NOMO-1 treated with DMSO at 0.1 percent for 48 hours (cell line): ENCODE measurements at regions not wholly inside any gene's neighbourhood (a gene's known extent, or its start where the extent isn't known, plus 50 kb on each side); places are given as distances from the start of the nearest gene placed in this dataset.
"Not testable (repeated sequence)": the region's sequence is repeated elsewhere in the genome, so short reads cannot be mapped to it uniquely, and the experiment has no call there.

ENCODE experiments used
- DNase-seq: peaks from one replicate; lab custom pipeline; 2025; ENCODE audit not compliant: unreplicated experiment; lab: John Stamatoyannopoulos, UW

DNA sequence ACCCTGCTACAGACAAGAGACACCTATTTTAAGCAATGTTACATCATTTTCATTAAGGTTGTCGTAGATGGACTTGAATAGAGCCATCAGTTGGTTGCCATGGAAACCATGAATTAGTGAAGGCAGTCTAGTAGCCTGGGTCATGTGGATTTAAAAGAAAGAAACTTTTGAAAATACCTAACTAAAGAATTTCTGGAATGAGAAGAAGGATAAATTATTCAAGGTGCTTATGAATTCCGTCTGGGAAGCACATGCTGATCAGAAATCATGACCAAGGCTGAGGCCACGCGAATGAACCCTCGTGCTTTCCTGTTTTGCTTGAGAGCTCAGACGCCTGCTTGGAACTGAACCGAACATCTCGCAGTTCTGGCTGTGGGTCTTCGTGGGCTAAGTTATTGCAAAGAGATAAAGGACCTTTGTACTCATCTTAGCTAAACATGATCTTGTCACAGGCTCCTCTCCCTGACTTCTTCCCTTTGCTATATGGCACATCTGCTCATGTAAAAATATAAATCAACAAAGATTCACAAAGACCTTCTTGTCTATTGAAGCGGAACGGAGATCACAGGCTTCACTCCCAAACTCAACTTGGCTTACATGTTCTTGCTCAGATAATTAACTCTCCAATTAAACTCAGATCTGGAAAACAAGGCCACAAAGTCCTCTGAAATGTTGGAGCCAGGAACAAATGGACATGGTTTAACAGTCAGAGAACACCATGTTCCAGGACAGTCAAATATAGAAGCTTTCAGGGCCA, 140.2 kb downstream of the NUFIP1 start:
- DNase-seq, result no peak

DNA sequence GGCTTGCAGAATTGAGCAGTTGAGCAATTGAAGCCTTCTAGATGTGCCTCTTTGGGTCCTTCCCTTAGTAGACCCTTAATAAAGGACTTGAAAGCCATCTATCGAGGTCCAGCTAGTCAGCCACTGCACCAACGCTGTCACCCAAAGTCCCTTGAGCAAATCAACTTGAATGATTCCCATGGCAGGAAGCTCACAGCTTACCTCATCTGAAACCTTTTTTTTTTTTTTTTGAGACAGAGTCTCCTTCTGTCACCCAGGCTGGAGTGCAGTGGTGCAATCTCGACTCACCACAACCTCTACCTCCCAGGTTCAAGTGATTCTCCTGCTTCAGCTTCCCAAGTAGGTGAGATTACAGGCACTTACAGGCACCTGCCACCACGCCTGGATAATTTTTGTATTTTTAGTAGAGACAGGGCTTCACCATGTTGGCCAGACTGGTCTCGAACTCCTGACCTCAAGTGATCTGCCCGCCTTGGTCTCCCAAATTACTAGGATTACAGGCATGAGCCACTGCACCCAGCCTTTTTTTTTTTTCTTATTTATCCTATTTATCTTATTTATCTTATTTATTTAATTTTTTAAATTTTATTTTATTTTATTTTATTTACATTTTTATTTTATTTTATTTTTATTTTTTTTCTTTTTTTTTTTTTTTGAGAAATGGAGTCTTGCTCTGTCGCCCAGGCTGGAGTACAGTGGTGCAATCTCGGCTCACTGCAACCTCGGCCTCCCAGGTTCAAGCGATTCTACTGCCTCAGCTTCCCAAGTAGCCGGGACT, 143.8 kb downstream of the NUFIP1 start:
- DNase-seq, result not testable (repeated sequence)

DNA sequence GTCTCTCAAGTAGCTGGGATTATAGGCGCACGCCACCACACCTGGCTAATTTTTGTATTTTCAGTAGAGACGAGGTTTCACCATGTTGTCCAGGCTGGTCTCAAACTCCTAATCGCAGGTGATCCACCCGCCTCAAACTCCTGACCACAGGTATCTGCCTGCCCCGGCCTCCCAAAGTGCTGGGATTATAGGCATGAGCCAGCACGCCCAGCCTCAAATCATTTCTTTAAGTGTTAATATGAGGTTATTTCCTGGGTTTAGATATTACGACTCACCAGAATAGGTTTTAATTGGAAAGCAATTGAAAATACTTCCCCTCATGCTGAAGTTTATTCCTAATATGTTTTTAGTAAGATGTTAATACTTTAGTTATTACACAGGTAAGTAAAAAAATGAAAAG, 144.5 kb downstream of the NUFIP1 start:
- DNase-seq, result no peak

DNA sequence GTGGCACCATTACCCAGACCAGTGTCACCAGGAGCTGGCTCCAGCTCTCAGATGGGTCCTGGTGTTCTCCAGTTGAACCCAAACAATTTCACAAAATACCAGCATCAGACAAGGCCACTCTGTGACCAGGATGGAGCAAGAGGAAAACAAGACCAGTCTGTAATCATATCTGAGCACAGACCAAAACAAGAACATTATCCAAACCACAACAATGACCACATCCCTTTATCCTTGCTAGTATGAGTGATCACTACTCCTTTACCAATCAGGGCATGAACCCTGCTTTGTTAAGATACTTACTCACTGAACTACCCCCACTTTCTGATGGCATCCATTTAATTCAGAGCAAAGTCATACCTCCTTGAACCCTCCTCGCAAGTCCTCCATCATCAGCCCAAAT, 145.9 kb downstream of the NUFIP1 start:
- peak; percentile 71 for DNase-seq

DNA sequence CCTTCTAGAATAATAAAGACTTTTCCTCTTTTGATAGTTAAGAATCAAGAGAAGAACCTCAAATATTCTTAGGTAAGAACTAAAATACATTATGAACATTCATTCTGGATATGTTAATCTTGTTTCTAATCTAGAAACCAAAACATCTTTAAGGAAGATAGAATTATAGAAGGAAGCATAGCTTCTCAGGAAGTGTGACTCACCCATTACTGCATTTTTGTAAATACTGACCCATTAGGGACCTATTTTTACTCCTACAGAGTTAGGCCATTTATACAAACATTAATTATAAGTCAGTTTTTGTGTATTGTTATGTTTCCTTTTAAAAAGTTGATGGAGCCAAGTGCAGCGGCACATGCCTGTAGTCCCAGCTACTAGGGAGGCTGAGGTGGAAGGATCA, 147.1 kb downstream of the NUFIP1 start:
- peak; percentile 36 for DNase-seq

DNA sequence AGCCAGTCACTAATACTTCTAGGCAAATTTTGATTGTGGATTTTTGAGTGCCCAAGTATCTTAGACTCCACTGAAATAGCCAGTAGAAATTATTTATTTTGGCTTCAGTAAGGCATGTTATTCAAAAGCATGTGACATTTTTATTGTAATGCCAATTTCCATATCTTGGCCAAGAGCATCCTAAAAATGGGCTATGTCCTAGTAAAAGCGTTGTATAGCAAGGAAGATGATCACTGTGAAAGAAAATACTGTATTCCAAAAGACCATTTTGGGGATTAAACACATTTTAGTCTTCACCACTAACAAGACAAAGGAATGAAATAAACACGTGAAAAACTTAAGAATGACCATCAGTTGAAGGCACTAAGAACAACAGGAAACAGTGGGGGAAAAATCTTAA, 149.1 kb downstream of the NUFIP1 start:
- no peak for DNase-seq

DNA sequence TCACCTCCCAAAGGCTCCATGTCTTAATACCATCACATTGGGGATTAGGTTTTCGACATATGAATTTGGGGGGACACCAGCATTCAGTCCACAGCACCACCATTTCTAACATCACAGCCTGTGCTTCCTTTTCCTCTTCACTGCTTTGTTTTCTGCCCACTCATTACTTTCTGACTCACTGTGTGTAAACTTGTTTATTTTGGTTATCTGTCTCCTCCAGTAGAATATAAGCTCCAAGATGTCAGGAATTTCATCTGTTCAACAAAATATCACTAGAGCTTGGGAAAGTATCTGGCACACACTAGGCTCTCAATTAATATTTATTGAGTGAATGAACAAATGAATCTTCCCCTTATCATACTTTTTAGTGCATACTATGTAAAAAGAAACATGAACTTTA, 152.0 kb downstream of the NUFIP1 start:
- no peak for DNase-seq

DNA sequence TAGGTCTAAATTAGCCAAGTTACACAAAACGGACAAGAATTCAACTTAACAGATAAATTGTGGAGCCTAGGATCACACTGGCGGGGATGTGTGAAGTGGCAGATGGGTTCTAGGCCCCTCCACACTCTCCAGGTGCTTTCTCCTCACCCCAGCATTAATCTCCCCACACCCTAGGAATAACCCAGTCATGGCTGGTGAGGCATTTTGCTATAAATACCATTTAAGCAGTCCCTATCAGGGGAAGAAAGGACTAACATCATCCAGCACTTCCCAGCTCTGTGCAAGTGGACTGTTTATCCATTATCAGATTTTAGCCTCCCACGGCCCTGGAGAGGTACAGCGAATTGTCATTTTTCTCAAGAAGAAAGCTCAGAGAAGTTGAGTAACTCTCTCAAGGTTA, 154.9 kb downstream of the NUFIP1 start:
- DNase-seq, result no peak

DNA sequence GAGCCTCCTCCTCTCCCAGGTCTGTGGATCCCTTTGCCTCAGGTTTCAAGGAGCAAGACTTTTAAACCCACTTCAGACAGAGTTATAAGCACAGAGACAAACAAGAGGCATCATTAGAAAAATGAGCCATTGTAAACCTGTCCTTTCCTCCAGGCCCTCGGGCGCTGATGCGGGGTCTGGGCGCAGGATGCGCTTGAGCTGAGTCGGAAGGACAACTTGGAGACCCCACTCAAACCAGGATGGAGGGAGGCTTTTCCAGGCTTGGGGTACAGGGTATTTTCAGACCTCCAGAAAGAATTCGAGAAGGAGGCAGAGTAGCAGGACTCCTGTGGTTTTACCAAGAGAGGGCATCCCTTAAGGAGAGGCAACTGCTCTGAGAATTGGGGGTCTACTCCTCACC, 155.6 kb downstream of the NUFIP1 start:
- no peak for DNase-seq

DNA sequence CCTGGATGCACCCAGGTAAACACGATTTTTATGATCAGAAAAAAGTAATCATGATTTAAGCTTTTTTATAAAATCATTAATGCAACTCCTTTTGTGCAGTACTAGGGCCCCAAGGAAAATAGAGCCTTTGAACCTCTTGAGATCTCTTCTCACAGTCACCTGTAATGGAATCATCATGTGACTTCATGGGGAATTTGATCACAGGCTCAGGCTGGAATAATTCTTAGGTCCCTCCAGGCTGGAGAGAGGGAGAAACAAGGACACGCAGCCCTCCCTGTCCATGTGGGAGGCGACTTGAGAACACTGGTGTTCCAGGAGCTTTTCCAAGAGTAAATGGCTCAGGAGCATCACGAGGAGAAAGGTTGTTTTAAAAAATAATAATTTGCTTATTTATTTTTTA, 156.1 kb downstream of the NUFIP1 start:
- no peak for DNase-seq

DNA sequence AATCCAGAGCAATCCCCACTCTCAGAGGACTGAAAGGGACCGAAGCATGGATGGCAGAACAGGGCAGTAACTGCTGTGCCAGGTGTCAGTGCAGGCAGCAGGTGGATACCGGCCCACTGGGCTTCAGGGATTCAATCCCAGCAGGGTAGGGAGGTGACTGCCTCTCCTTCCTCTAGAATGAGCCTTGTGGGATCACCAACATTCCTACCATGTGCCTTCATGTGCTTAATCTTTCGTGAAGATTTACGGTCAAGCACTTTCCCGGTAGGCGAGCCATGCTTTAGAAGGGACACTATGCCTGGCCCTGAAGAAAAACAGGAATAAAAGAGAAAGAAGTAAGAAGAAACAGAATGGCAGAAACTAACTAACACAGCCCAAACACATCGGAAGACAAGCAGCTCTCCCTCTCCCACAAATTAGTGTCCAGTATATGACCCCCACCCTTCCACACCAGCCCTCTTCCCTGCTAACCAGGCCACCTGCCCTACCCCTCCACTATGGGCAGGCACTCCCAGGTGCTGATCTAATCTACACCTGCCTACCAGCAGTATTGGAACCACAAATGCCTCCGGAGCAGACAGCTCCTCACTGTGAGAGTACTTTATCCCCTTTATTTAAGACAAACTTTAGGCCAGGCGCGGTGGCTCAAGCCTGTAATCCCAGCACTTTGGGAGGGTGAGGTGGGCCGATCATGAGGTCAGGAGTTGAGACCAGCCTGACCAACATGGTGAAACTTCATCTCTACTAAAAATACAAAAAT, 162.5 kb downstream of the NUFIP1 start:
- DNase-seq, result no peak

DNA sequence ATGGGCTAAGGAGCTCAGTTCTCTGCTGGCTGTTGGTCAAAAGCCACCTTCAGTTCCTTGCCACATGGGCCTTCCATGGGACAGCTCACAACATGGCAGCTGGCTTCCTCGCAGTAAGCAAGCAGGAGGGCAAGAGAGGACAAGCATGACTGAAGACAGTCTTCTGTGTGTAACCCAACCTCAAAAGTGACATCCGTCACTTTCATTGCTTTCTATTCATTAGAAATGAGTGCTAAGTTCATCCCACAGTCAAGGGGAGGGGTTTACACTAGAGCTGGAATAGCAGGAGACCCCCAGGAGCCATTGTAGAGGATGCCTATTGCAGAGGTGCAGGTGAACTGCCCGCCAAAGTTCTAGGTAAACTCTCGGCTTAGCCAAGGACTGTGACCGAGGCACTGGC, 163.3 kb downstream of the NUFIP1 start:
- no peak for DNase-seq

DNA sequence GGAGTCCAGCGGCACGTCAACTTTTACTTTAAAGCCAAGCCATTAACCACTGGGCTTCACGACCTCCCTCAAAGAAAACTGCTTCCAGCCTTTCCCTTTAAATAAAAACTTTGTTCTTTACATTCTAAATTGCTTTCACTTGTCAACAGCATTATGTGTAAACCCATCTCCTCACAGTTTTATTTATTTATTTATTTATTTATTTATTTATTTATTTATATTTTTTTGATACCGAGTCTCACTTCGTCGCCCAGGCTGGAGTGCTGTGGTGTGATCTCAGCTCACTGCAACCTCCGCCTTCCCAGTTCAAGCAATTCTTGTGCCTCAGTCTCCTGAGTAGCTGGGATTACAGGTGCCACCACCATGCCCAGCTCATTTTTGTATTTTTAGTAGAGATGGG, 165.7 kb downstream of the NUFIP1 start:
- DNase-seq, result not testable (repeated sequence)

DNA sequence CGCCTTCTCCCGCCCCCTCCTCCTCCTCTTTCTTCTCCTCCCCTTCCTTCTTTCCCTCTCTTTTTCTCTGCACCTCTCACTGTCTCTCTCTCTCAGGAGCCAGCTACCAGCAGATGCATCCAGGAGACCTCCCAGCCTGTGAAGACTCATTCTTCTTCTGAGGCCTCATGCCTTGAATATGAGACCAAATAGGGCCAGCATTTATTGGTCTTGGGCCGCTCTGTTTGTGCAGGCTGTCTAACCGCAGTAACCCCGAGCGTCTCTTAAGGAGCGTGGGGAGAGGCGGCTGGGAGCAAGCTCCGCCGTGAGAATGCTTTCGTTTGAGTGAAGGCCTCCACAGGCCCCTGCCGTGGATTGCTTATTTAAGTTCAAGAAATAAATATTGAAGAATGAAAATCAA, 167.0 kb downstream of the NUFIP1 start:
- DNase-seq, result no peak

DNA sequence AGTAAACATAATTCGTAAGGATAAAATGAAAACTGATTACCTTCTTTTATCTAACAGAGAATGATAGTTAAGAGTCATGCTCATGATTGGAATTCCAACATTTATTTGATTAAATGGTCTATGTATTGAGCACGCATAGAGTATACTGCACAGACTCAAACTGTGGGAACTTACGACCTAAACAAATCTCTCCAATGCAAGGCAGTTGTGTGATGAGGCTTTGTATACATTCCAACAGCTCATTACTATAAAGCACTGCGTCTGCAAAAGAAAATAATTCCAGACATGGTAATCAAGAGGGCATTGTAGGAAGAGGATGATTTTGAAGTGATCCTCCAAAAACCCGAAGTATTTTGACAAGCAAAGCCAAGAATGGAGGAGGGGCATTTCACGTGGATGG, 169.5 kb downstream of the NUFIP1 start:
- no peak for DNase-seq

DNA sequence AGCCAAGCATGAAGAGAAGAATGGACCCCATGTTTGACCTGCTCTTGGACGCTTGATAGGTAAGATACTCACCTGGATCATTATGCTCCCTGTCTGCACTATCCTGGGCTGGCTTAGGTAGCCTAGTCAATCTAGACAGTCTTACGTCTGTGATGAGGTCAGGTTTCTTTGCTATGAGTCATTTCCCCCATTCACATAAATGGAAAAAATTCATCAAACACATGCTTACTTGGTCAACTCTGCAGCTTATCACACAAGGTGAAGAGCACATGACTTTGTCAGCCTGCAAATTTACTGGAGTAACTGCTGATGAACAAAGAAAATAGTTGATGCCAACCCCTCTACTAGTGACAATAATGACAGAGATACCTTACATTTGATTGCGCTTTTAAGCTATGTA, 170.0 kb downstream of the NUFIP1 start:
- no peak for DNase-seq

DNA sequence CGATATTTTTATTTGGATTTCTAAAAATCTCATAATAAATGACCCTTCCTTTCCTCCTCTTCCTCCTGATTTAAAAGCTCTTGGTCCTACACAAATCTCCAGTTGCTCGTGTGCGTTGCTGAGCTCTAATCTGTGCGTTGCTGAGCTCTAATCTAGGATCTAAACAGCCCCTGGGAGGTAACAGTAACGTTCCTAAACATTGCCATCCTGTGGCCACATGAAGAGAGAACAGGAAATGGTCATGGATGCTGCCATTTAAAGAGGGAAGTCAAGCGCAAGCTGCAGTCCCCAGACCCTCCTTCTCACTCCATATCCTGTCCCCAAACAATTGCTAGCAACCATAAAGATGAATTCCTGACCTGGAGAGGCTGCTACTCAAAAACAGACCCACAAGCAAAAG, 170.8 kb downstream of the NUFIP1 start:
- peak; percentile 23 for DNase-seq

DNA sequence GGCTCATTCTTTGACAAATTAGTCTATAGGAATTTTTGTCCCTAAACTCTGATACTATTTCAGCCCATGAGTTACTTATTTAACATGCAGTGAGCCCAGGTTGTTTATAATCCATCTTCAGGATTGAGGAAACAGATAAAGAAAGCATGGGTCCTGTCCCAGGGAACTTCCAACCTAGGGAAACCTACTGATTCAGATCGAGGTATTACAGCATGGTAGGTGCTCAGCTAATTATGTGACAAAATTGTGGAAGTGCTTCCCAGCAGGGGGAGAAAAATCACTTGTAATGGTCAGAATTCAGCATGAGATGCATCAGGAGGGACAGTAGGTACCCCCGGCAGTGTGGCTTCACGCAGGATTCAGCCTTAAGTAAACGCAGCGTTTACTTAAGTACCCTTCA, 171.3 kb downstream of the NUFIP1 start:
- DNase-seq, result no peak

DNA sequence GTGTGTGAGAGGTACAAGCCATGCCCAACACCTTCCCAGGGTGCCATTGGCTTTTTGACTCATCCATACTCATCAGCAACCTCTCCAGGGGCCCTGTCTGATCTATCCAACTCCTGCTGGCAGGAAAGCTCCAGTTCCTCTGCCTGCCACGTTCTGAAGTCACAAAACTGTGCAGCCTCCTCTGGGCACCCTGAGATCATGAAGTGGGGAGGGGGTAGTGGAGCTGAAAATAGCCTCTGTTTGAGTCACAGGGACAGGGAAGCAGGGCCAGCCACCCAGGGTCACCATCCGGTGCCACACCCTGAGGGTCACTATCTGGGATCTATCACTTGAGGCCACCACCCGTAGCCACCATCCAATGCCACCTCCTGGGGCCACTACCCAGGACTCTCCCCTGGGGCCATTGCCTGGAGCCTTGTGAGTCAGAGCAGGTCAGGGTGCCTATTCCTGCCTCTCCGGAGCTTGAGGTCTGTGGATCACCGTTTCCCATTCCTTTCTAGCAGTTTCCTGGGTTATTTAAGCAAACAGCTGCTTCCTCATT, 172.1 kb downstream of the NUFIP1 start:
- no peak for DNase-seq

DNA sequence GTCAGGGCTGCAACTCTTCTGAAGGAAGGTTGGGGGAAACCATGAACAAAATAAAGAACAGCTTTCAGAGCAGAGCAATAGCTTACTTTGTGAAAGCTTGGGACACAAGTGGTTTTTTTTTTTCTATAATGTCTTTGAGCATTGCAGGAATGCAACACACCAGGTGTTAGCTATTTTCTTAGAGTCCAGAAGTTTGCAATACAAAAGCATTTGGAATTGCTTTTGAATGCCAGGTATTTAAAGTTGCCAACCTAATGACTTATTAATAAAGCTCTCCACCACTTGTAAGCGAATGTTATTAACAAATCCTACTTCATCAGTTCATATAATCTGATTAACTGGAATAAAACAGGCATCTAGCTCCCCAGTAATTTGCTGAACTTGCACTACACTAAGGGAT, 172.6 kb downstream of the NUFIP1 start:
- DNase-seq, result no peak

DNA sequence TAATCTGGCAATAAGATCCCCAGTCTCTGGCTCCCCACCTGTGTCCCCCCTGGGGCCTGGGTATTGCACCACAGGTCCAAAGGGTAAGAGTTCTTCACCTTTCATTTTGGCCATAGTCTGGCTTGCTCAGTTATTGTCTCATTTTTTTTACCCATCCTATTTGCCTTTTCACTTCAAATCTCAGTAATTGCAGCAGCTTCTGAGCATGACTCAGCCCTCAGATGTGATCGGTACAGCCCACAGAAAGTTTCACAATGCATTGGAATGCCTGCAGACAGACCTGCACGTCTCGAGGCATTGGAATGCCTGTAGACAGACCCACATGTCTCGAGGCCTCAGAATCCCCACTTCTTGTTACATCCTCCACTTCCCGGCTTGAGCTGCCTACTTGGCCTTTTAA, 173.6 kb downstream of the NUFIP1 start:
- DNase-seq, result peak; percentile 56

DNA sequence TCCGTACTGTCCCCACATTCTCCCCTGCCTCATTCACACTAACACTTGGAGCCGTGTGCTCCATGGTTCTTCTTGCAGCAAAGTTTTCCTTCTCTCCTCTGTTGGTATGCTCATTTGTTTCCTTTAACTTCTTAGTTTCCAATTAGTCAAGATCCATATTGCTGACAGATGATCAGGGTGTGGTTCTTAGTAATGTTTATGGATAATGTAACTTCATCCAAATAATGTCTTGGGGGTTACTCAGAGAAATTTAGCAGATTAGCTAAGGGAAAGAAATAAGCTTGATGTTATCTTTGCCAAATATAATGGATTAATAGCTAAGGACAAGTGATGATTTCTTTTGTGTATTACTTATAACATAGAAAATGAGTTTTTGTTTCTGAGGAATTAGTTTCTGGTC, 174.4 kb downstream of the NUFIP1 start:
- no peak for DNase-seq
